8988T (cell line): ENCODE measurements at regions not wholly inside any gene's neighbourhood (a gene's known extent, or its start where the extent isn't known, plus 50 kb on each side); places are given as distances from the start of the nearest gene placed in this dataset.
"Not testable (repeated sequence)": the region's sequence is repeated elsewhere in the genome, so short reads cannot be mapped to it uniquely, and the experiment has no call there.

ENCODE experiments used
- DNase-seq: peaks from one replicate; pipeline ENCODE4 v3.0.0; 2011

DNA sequence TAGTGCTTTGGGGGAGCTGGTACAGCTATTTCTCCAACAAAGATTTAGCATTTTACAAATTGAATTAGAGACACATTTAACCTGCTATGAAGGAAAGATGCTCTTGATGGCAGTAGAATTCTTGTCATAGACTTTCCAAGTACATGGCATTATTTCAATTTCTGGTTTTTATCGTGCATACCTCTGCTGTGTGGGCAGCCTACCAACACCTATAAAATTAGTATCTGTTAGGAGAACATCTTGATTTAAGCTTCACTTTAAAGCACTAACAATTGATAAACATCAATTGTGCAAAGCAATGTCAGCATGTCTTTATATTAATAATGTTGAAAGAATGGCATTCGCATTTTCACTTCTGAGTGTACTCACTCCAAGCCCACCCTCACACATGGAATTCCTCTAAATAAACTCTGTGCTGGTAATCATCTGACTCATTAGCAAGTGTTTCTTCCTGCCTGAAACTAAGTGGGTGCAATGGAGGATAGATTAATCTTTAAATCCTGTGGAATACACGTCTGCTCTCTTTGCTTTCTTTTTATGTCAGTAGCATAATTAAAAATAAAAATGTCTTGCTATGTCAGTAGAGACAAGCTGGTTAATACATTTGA is 279.8 kb upstream of the MAGEB18 start:
- DNase-seq = no peak

DNA sequence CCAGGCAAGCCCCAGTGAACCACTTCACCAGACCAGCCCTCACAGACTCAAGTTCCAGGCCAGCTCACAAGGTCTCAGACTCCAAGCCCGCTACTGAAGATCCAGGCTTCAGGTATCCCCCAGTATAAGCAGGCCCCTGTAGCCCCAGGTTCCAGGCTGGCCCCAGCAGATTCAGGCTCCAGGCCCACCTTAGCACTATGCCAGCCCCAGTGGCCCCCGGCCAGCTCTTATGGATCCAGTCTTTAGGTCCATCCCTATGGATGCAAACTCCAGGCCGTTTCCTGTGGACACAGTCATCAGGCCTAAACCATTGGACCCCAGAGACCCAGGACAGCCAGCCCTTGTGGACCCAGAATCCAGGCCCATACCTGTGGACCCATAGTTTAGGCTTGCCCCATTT is 277.8 kb upstream of the MAGEB18 start:
- DNase-seq = no peak

DNA sequence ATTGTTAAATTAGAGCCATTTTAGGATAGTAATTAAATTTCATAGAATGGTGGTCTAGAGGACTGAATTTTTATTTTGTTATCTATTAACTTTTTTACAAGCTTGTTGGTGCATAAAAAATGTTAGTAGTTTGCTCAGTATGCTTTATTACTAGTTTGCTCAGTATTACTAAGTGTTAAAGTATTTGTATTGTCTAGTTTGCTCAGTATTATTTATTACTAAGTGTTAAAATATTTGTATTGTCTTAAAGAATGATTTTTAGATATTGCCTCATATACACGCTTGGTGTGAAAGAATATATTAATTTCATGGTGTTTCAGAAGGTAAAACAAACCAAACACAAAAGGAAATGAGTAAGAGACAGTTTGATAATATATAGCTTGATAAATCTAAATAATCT is 268.4 kb upstream of the MAGEB18 start:
- no peak for DNase-seq

DNA sequence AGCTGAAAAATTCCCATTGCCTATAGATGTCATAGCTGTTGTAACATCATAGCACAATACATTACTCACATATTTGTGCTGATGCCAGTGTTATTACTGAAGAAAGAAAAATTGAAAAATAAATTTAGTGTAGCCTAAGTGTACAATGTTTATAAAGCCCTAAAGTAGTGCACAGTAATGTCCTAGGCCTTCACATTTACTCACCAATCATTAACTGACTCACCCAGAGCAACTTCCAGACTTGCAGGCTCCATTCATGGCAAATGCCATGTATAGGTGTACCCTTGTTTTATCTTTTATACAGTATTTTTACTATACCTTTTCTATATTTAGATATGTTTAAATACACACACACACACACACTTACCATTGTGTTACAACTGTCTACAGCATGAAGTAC is 265.4 kb upstream of the MAGEB18 start:
- DNase-seq = no peak

DNA sequence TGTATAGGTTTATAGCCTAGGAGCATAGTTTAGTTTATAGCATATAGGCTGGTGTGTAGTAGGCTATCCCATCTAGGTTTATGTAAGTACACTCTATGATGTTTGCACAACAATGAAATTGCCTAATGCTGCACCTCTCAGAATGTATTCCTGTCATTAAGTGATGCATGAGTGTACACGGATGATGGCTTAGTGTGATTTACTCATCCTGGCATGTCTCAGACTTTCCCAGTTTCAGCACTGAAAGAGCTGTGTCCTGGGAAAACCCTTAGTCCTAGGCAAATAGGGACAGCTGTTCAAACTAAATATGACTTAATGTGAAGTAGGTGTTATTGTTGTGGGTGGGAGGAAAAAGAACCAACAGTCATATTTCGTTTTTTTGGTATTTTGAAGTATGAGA is 264.9 kb upstream of the MAGEB18 start:
- no peak for DNase-seq

DNA sequence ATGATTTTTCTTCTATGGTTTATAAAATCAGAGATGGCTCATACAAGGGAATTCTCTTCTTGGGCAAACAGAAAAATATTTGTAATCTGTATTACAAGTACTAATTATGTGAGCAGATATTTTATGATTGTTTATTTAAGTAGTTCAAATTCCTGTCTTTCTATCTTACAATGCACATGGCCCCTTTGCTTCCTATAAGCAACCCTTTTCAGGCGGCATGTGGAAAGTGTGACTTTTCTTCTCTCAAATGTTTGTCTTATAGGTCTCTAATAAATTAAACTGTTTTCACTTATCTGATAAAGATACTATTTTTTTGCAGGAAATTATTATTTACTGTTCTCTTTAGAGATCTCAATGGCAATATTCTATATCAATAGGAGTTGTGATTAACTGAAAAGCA is 259.3 kb upstream of the MAGEB18 start:
- no peak for DNase-seq

DNA sequence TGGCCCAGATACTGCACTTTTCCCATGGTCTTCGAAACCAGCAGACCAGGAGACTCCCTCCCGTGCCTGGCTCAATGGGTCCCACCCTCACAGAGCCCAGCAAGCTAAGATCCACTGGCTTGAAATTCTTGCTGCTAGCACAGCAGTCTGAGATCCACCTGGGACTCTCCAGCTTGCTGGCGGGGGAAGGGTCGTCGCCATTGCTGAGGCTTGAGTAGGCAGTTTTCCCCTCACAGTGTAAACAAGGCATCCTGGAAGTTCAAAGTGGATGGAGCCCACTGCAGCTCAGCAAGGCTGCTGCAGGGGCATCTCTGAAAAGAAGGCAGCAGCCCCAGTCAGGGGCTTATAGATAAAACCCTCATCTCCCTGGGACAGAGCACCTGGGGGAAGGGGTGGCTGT is 255.6 kb upstream of the MAGEB18 start:
- not testable (repeated sequence) for DNase-seq

DNA sequence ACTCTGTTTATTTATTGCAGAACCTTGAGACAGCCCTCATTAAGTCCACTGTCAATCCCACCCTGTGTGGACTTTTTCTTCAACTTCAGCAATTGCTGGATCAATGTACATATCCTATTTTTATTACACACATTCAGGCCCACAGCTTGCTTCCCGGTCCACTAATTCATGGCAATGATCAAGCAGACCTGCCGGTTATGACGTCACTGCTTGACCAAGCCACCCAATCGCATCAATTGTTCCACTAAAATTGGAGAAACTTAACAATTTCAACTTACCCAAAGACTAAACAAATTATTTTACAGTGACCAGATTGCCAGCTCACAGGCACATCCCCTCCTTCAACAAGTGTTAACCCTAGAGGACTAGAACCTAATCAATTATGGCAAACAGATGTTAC is 240.4 kb upstream of the MAGEB18 start:
- no peak for DNase-seq

DNA sequence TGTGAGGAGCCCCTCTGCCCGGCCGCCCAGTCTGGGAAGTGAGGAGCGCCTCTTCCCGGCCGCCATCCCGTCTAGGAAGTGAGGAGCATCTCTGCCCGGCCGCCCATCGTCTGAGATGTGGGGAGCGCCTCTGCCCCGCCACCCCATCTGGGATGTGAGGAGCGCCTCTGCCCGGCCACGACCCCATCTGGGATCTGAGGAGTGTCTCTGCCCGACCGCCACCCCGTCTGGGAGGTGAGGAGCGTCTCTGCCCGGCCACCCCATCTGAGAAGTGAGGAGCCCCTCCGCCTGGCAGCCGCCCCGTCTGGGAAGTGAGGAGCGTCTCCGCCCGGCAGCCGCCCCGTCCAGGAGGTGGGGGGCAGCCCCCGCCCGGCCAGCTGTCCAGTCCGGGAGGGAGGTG is 232.4 kb upstream of the MAGEB18 start:
- DNase-seq = not testable (repeated sequence)

DNA sequence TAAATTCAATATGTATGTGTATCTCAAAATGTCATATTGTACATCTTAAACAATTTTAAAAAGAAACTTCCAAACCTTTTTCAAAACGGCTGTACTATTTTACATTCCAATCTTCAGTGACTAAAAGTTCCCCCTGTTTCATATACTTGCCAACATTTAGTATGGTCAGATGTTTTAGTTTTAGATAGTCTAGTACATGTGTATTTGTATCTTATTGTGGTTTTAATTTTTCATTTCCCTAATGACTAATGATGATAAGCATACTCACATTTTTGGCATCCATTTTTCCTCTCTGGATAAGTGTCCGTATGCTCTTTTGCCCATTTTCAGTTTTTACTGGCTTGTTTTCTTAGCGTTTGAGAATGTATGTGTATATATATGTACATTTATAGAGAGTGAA is 212.2 kb upstream of the MAGEB18 start:
- DNase-seq = no peak

DNA sequence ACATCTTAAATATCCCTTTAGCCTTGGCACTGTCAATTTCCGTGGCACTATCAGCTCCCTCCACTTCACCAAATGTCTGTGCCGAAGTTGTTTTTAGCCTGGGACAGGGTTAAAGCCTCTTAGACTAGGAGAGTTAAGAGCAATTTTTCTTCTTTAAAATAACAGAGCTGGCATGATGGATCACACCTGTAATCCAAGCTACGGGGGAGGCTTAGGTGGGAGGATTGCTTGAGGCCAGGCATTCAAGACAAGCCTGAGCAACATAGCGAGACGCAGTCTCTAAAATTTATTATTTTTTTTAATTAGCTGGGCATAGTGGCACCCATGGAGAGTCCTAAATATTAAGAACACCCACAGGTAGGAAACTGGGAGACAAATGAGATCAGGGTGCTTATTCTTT is 209.8 kb upstream of the MAGEB18 start:
- no peak for DNase-seq

DNA sequence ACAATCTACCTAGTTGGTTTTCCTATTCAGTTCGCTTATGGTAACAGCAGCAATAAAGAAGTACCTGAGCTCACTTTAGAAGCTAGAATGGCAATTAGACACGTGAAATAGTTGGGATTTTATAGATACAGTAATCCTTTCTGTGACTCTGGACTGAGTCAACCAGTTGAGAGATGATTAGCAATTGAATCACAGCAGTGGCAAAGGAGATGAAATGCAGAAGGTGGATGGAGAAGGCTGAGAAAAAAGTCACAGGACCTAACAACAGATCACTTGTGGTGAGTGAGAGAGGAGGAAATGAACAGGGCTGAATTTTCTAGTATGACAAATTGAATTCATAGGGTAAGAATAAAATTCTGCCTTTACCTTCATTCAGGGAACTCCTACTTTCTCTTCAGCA is 197.1 kb upstream of the MAGEB18 start:
- no peak for DNase-seq

DNA sequence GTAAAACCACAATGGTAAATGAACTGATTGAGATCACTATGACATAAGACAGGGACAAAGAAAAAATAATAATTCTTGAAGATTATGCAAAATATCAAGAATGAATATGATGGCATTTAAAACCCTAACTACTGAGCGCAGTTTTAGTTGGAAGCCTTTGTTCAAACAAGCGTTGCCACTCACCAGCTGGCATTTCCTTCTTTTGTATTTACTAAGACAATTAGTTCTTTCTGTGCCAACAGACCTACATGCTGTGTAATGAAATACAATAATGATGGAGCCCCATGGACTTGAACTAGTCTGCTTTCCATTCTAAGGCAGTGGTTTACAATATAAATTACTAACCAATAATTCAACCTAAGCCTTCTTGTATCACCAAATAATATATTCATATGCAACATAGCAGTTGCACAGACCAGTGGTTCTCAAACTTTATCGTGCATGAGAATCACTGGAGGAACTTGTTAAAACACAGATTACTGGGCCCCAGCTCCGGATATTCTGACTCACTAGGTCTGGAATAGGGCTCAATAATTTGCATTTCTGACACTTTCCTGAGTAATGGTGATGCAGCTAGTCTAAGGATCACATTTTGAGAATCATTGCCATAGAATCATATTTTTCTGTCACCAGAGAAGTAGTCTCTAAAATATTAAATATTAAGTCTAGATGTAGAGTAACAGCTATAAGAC is 196.4 kb upstream of the MAGEB18 start:
- DNase-seq = no peak

DNA sequence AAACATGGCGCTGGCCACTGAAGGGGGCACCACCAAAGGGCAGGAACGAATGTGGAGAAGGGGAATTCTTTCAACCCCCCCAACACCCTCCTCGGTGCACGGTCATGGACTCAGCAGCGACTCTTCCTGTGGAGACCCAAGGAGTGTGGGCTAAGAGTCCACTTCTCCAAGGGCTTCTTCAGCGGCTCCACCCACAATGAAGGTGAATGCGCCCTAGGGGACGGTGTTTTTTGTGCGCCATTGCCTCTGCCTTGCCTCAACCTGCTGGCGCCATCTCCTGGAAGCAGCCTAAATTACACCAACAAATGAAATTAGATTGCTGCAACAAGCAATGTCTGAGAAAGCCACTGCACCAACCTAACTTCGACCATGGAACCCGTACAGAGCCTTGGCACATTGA is 169.2 kb upstream of the MAGEB18 start:
- DNase-seq = no peak

DNA sequence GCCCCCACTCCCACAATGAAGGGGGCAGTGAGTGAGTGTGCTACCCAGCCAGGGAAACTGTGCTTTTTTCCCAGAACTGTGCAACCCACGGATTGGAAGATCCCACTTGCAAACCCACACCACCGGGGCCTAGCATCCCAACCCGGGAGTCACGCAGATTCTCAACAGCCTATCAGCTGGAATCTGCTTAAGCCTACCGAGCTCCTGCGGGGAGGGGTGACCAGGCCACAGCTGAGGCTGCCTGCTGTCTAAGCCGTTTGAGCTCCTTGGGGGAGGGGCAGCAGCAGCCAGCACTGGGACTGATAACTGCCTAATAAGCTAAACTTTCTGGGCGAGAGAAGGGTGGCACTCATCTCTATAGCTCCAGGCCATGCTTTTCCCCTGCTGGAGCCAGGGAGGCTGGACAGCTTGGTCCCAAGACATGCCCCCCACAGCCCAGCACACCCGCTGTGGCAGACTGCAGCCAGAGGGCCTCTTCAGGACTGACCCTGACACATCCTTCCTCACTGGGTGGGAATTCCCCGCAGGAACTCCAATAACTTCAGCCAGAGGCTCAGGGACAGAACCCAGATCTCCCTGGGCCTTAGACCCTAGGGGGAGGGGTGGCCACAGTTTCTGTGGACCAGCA is 161.3 kb upstream of the MAGEB18 start:
- DNase-seq = no peak

DNA sequence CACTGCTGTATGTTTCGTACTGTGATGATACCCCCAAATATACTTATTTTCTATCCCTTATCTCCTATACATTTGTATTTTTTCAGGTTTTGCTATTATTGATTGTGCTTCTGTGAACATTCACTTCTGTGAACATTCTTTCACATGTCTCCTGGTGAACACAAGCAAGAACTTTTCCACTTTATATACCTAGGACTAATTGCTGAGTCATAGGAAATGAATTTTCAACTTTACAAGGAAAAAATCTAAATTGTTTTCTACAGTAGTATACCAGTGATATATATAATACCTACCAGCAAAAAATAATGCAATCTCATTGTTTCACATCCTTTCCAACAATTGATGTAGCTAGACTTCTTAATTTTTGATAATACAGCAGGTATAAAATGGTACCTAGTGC is 139.5 kb upstream of the MAGEB18 start:
- no peak for DNase-seq

DNA sequence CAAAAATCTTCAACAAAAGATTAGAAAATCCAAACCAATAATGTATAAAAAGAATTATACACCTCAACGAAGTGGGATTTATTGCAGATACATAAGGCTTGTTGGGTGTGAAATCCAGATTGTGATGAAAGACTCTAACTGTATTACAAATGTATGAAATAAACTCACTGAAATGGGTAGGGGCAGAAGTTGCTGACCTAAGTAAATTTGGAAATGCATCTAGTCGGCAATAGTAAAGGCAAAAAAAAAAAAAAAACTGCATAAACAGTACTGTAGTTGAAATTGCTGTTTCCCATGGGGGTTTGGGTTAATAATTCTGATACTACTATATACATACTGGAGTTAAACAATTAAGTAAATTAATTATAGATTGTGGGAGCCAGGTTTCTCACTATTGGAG is 130.7 kb upstream of the MAGEB18 start:
- no peak for DNase-seq

DNA sequence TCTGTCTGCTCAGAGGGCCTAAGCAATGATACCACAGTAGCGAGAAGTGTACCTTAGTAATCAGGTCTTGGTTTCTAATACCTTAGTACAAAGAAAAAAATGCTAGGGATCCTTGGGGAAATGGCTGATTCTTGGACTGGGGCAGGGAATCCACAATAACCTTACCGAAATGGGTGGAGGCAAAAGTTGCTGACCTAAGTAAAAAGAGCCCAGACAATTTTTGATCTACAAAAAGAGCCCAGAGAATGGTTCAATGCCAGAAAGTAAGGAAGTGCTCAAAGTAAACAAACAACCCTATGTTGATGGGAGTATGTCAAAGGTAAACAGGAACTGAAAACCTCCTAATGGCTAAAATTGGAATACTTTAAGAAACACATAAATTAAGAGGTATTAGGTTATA is 130.1 kb upstream of the MAGEB18 start:
- DNase-seq = no peak

DNA sequence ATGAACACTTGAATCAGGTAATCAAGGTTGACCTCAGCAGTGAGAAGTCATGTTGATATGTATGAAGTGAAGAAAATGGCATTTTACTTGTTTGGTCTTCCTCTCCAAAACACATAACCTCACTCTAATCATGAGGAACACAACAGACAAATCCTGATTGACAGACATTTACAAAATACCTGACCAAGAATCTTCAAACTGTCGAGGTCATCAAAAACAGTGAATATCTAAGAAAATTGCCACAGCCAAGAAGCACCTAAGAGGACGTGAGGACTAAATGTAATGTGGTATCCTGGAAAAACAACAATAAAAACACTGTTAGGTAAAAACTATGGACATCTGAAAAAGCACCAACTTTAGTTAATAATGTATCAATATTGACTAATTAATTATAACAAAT is 129.5 kb upstream of the MAGEB18 start:
- DNase-seq = no peak

DNA sequence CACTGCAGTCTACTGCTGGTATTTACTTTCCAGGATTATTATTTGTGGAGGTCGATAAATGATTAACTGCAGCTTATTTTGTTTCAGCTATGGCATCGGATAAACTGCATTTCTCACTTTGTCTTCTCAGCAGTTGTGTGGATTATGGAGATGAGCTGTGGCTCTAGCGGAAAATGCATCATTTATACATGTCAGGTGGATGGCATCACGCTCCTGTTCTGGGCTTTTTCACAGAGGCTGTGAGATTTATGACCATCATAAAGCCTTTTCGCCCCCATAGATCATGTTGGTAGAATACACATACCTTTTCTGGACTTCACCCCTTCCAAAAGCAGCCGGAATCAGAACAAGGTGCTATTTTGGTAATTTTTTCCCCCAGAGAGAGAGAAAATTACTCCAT is 118.8 kb upstream of the MAGEB18 start:
- DNase-seq = no peak

DNA sequence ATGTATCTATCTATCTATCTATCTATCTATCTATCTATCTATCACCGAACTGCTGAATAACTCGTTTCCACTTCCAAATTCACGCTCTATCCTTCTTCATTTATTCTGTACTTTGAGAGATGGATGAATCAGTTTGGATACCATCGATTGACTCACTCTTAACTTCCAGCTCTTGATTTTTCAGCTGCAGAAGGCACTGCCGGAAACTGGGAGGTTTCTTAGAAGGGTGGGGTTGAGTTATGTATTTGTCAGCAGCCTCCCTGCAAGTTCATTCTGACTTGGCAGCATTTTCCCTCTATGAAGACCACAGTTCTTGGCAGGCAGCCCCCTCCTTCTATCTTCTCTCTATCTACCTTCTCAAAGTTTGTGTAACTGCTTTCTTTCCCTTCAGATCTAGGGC is 112.0 kb upstream of the MAGEB18 start:
- DNase-seq = no peak

DNA sequence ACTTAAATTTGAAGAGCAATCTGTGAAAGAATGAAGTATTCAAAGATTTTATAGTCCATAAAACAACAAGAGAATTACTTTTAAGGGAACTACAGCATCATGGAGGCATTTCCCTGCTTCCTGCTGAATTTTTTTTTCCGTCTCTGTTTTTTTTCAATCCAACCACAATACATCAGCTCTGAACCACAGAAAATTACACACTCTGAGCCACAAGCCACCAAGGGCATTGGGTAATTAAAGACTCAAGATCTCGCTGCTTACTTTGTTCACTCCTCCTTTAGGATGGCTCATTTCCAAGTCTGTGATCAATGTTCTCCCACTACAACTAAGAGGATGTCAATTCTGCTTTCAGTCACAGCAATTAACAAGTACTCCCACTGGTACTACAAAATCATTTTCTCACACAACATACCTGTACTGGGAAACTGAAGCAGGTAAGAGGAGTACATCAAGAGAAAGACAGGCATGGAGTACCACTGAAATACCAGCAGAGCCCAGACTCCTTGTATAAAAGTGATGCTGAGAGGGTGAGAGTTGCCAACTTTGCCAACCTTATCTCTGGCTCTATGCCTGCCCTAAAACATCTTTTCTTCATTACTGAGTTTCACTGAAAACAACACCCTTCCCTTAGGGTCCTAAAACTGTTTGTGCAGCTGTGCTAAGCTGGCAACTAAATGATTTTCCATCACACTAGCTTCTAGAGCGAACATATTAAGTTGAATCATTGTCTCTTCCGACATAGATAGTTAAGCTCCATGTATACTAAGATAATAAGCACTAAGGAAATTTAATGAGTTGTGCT is 105.8 kb upstream of the MAGEB18 start:
- no peak for DNase-seq

DNA sequence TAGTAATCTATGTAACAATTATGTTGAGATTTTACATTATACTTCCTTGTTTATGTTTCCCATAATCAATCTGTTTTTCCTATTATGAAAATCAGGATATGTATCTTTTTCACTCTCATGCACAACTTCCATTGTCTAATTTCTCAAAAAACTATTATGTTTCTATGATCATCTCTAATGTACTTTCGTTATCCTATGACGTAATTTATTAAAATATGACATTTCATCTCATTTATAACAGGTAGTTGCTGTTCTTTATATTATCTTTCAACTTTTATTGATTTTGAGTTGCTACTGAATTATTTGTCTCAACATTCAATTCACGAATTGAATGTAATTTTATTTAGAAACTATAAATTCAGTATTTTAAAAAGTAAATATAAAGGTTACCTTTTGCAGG is 100.8 kb upstream of the MAGEB18 start:
- DNase-seq = no peak

DNA sequence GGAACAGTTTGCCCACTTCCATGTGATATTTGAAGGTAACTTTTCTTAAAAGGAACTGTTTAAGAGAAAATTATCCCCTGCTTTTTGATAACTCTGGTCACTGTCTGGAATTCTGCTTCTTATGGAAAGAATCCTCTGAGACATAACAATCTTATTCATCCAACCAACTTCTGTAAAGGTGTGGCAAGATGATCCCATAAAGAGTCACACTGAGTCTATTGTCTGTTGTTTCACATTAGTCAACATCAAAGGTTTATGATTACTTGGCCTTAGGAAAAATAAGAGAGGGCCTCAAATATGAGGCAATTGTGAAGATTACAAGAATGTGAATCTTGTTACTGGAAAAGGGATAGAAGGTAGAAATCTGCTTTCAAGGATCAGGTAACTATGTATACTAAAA is 88.0 kb upstream of the MAGEB18 start:
- no peak for DNase-seq
